GM20000 (cell line): ENCODE measurements at regions not wholly inside any gene's neighbourhood (a gene's known extent, or its start where the extent isn't known, plus 50 kb on each side); places are given as distances from the start of the nearest gene placed in this dataset.

ENCODE experiments used
- DNase-seq: peaks from one replicate; pipeline ENCODE4 v3.0.0; 2012; ENCODE audit warnings: low spot score
- TF ChIP-seq, protein P1 (sequence below): IDR thresholded peaks from 2 replicates; pipeline ENCODE4 v1.5.1; 2012; ENCODE audit warnings: mild to moderate bottlenecking, control low read depth; ENCODE audit errors: extremely low read depth, missing control alignments

DNA sequence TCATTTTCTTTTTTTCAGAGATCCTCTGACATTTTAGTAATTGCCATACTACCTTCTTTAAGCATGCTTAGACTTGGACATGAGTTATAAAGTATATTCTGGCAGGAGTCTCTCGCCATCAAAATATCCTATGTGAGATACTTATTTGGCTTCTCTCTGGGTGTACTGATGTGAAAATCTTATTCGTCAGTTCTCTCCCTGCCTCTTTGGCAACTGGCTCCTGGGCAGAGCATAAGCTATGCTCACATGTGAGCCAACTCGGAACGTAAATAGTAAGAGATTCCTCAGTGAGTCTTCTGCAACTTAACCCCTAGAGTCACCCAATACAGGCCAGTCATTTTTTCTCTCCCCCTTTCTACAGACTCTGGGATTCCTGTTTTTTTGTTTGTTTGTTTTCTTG is 91.6 kb downstream of the MAGEB17 start:
- DNase-seq: no peak
- TF ChIP-seq, protein P1, sequence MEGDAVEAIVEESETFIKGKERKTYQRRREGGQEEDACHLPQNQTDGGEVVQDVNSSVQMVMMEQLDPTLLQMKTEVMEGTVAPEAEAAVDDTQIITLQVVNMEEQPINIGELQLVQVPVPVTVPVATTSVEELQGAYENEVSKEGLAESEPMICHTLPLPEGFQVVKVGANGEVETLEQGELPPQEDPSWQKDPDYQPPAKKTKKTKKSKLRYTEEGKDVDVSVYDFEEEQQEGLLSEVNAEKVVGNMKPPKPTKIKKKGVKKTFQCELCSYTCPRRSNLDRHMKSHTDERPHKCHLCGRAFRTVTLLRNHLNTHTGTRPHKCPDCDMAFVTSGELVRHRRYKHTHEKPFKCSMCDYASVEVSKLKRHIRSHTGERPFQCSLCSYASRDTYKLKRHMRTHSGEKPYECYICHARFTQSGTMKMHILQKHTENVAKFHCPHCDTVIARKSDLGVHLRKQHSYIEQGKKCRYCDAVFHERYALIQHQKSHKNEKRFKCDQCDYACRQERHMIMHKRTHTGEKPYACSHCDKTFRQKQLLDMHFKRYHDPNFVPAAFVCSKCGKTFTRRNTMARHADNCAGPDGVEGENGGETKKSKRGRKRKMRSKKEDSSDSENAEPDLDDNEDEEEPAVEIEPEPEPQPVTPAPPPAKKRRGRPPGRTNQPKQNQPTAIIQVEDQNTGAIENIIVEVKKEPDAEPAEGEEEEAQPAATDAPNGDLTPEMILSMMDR: no peak

DNA sequence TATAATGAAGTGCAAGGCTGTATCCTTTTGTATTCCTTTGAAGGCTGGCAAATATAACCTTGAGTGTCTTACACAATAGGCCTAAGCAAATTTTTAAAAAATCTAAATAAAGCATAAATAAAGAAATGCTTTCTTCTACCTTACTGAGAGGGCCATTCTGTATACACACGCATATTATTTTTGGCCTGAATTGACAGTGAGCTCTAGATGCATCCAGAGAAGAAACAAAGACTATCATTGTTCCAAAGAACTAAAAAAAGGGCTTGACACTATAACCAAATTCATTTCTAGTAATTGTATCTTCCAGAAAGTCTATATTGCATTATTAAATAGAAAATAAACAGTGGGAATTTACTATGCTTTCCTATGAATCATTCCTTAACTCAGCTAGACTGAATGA is 100.2 kb downstream of the MAGEB17 start:
- no peak for DNase-seq
- TF ChIP-seq, protein P1: no peak

DNA sequence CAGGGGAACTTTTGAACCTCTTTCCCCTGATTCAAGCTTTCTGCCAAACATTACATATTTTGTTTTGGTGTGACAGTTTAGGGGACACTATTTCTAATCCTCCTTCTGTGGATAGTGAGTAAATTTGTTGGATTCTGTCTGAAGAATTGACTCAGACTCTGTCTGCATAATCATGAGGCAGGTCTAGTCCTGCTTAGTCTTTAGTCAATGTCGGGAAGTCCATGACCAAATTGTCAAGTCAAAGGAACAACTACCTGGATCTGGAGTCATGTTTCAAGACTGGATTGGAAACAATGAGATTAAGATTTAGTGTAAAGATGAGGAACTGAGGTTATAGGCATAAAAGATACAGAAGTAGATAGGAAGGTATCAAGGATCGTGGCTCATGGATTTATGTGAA is 100.9 kb downstream of the MAGEB17 start:
- TF ChIP-seq, protein P1: no peak
- DNase-seq: no peak

DNA sequence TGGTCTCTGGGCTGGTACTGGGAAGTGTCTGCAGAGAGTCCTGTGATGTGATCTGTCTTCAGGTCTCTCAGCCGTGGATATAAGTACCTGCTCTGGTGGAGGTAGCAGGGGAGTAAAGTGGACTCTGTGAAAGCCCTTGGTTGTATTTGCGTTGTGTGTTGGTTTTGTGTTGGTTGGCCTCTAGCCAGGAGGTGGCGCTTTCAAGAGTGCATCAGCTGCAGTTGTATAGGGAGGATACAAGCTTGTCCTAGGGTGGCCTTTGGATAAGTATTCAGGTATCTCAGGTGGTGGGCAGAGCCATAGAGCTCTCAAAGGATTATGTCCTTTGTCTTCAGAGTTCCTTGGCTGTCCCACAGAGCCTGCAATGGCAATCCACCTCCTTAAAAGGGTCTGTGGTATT is 111.6 kb downstream of the MAGEB17 start:
- TF ChIP-seq, protein P1: no peak
- DNase-seq: no peak

DNA sequence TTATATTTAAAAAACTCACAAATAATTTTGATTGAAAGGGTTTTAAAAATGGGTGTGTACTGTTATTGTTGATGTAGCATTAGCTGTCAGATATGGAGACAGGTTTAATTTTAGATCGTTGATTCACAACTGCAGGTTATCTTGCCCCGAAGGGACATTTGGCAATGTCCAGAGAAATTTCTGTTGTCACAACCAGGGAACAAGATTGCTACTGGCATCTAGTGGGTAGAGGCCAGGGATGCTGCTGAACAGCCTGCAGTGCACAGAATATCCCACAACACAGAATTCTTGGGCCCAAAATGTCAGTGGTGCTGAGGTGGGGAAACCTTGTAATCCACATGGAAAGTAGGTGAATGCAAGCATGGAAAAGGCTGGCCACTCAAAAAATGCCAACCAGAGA is 114.9 kb downstream of the MAGEB17 start:
- TF ChIP-seq, protein P1: no peak
- DNase-seq: no peak

DNA sequence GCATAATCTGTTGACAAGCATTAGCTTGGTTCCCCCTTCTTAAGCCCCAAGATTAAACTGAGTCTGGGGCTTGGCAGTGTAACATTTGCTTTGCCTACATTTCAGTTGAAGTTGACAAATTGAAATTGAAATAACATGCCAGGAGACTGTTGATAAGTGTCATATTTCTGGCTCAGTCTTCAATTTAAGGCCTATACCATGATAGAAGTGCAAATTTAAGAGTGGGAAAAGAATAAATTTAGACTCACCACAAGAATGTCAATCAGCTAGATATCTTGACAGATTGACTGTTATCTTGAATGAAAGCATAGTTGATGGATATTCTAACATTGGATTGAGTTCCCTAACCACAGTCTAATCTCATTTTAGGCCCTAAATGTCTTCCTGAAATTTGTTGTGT is 117.6 kb downstream of the MAGEB17 start:
- no peak for DNase-seq
- TF ChIP-seq, protein P1: no peak

DNA sequence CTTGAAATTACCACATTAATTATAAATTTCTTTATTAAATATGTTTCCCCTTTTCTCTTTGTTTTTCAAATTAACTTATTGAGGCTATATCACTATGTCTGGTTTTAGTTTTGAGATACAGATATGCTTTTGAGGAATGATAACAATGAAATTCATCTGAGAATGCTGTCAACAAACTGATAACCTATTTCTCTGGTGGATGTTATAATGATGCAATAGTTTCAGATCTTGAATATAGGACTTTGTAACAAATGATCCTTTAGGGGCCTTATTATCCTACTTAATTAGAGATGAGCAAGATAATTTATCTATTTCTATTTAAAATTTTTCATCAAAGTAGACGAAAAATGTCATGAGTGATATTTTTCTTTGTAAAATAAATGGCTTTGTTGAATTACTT is 123.7 kb downstream of the MAGEB17 start:
- DNase-seq: no peak
- TF ChIP-seq, protein P1: no peak
